KMS-11 (cell line): ENCODE measurements at regions not wholly inside any gene's neighbourhood (a gene's known extent, or its start where the extent isn't known, plus 50 kb on each side); places are given as distances from the start of the nearest gene placed in this dataset.

Experiments used
- H2AFZ ChIP-seq: fragments of 200-600 bp; sonication (generic); 2 replicates; pipeline ENCODE4 v1.6.1; 2016; ENCODE audit warnings: antibody characterized with exemption, mixed run types, low read depth
- H3K27ac ChIP-seq: fragments of 200-600 bp; sonication (generic); 2 replicates; pipeline ENCODE4 v1.6.1; 2016; ENCODE audit warnings: mild to moderate bottlenecking, mixed run types
- H3K27me3 ChIP-seq: fragments of 200-600 bp; sonication (generic); 2 replicates; pipeline ENCODE4 v1.6.1; 2017; ENCODE audit warnings: mild to moderate bottlenecking, low read depth, mixed run types, moderate library complexity; ENCODE audit not compliant: insufficient read depth
- H3K36me3 ChIP-seq: fragments of 200-600 bp; sonication (generic); 2 replicates; pipeline ENCODE4 v1.6.1; 2017; ENCODE audit warnings: mild to moderate bottlenecking, mixed run types; ENCODE audit not compliant: insufficient read depth
- H3K4me1 ChIP-seq: fragments of 200-600 bp; sonication (generic); 2 replicates; pipeline ENCODE4 v1.6.1; 2016; ENCODE audit warnings: mild to moderate bottlenecking, low read depth, mixed run types; ENCODE audit not compliant: poor library complexity, severe bottlenecking
- H3K4me2 ChIP-seq: fragments of 200-600 bp; sonication (generic); 2 replicates; pipeline ENCODE4 v1.7.0; 2016; ENCODE audit warnings: mild to moderate bottlenecking, mixed run types
- H3K4me3 ChIP-seq: fragments of 200-600 bp; sonication (generic); IDR thresholded peaks from 2 replicates; pipeline ENCODE4 v1.6.1; 2017; ENCODE audit warnings: low read depth, low read length, mixed read lengths; ENCODE audit not compliant: insufficient read depth
- H3K79me2 ChIP-seq: fragments of 200-600 bp; sonication (generic); 2 replicates; pipeline ENCODE4 v1.6.1; 2016; ENCODE audit warnings: low read depth, mixed run types; ENCODE audit not compliant: insufficient read depth
- H3K9ac ChIP-seq: fragments of 200-600 bp; sonication (generic); 2 replicates; pipeline ENCODE4 v1.6.1; 2016; ENCODE audit warnings: mild to moderate bottlenecking, mixed run types
- H4K20me1 ChIP-seq: fragments of 200-600 bp; sonication (generic); 2 replicates; pipeline ENCODE4 v1.6.1; 2016; ENCODE audit warnings: mild to moderate bottlenecking, mixed run types; ENCODE audit not compliant: insufficient read depth
- TF ChIP-seq, protein P1 (sequence below): fragments of 200-600 bp; sonication (generic); conservative IDR thresholded peaks from 2 replicates; pipeline ENCODE4 v1.6.1; 2017; ENCODE audit warnings: low read depth, mild to moderate bottlenecking, antibody characterized with exemption, low read length, moderate library complexity, mixed read lengths

- H4K20me1 ChIP-seq: no peaks in the 10 kb centered on the region
- no peak overlapping the region for H2AFZ ChIP-seq
- TF ChIP-seq, protein P1, sequence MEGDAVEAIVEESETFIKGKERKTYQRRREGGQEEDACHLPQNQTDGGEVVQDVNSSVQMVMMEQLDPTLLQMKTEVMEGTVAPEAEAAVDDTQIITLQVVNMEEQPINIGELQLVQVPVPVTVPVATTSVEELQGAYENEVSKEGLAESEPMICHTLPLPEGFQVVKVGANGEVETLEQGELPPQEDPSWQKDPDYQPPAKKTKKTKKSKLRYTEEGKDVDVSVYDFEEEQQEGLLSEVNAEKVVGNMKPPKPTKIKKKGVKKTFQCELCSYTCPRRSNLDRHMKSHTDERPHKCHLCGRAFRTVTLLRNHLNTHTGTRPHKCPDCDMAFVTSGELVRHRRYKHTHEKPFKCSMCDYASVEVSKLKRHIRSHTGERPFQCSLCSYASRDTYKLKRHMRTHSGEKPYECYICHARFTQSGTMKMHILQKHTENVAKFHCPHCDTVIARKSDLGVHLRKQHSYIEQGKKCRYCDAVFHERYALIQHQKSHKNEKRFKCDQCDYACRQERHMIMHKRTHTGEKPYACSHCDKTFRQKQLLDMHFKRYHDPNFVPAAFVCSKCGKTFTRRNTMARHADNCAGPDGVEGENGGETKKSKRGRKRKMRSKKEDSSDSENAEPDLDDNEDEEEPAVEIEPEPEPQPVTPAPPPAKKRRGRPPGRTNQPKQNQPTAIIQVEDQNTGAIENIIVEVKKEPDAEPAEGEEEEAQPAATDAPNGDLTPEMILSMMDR: no peak
- no peaks in the 10 kb centered on the region for H3K27me3 ChIP-seq
- H3K4me3 ChIP-seq: no peak overlapping the region
- peaks cover 71% of the 10 kb centered on the region for H3K79me2 ChIP-seq
- peaks cover 44% of the 10 kb centered on the region for H3K4me1 ChIP-seq
- H3K27ac ChIP-seq: no peak overlapping the region
- no peaks in the 10 kb centered on the region for H3K36me3 ChIP-seq
- no peak overlapping the region for H3K4me2 ChIP-seq
- H3K9ac ChIP-seq: no peak overlapping the region
These were observed 66.2 kb upstream of the PNMA1 start for GRCh38 chr14:73780391-73780790.

DNA sequence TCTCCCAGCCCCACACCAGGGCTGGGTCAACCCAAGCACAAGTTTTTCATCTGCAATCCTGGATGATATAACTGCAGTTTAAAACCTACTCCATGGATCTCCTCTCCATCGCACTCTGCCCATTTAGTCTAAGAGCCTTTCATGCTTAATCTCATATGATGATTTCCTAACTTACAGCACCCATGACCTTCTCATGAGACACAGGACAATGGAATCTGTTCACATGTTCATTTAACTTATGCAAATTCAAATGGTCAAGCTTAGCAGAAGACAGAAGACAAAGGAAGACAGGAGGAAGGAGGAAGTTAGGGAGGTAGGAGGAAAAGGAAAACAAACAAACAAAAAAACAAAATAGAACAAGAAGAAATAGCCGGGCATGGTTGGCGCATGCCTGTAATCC lies 64.6 kb upstream of the PNMA1 start:
- Histone ChIP-seq H2AFZ (no peak overlapping the region), H3K4me2 (no peak overlapping the region), H3K27ac (no peak overlapping the region), H4K20me1 (no peaks in the 10 kb centered on the region), H3K4me3 (no peak overlapping the region), H3K4me1 (peaks cover 47% of the 10 kb centered on the region), H3K9ac (no peak overlapping the region), H3K36me3 (no peaks in the 10 kb centered on the region), H3K79me2 (peaks cover 72% of the 10 kb centered on the region), H3K27me3 (no peaks in the 10 kb centered on the region)
- TF ChIP-seq, protein P1: no peak

DNA sequence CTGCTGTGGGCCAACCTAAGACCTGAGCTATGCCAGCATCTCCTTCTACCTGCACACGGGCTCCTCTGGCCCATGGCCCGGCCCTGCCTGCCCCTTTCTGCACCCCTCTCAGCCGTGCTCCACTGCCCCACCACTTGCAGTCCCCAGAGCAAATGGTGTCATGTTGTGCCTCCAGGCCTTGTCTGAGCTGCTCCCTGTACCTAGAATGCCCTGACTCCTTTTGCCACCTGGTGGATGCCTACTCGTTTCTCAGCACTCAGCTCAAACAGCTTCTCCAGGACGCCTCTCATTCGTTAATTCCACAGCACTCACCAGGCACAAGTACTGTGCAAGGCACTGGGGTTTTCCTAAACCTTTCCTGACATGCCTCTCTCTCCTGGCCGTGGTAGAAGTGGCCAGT lies 63.2 kb upstream of the PNMA1 start:
- Histone ChIP-seq H3K79me2 (peaks cover 68% of the 10 kb centered on the region), H3K9ac (no peak overlapping the region), H2AFZ (no peak overlapping the region), H3K4me1 (peaks cover 47% of the 10 kb centered on the region), H4K20me1 (no peaks in the 10 kb centered on the region), H3K4me3 (no peak overlapping the region), H3K27me3 (no peaks in the 10 kb centered on the region), H3K27ac (no peak overlapping the region), H3K4me2 (no peak overlapping the region), H3K36me3 (no peaks in the 10 kb centered on the region)
- TF ChIP-seq, protein P1: no peak

DNA sequence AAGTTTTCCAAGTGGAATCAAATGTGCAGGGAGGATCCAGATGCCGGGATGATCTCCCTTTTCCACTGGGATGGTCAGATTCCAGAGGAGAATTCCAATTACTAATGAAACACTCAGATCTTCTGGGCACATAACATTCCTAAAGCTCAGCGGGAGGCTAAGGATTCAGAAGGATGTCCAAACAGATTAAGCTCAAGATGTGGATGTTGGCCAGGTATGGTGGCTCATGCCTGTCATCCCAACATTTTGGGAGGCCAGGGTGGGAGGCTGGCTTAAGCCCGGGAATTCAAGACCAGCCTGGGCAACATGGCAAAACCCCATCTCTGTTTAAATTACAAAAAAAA lies 62.0 kb upstream of the PNMA1 start:
- no peak overlapping the region for H3K4me3 ChIP-seq
- no peaks in the 10 kb centered on the region for H3K36me3 ChIP-seq
- H3K79me2 ChIP-seq: peaks cover 56% of the 10 kb centered on the region
- TF ChIP-seq, protein P1: no peak
- no peak overlapping the region for H2AFZ ChIP-seq
- no peaks in the 10 kb centered on the region for H4K20me1 ChIP-seq
- H3K27ac ChIP-seq: no peak overlapping the region
- no peaks in the 10 kb centered on the region for H3K27me3 ChIP-seq
- H3K4me1 ChIP-seq: peaks cover 59% of the 10 kb centered on the region
- H3K9ac ChIP-seq: no peak overlapping the region
- no peak overlapping the region for H3K4me2 ChIP-seq
